Endodermal cell (in vitro differentiated cells): ENCODE measurements at regions not wholly inside any gene's neighbourhood (a gene's known extent, or its start where the extent isn't known, plus 50 kb on each side); places are given as distances from the start of the nearest gene placed in this dataset.

Experiments
- DNase-seq: peaks from one replicate; pipeline ENCODE4 v3.0.0-alpha.2; 2017
- H3K27ac ChIP-seq: 2 replicates; pipeline ENCODE4 v1.5.1; 2013; ENCODE audit warnings: mild to moderate bottlenecking, low read depth, low read length, moderate library complexity
- H3K27me3 ChIP-seq: 2 replicates; pipeline ENCODE4 v1.6.1; 2013; ENCODE audit warnings: mild to moderate bottlenecking, low read length, moderate library complexity; ENCODE audit not compliant: insufficient read depth, control insufficient read depth, poor library complexity, severe bottlenecking
- H3K36me3 ChIP-seq: 2 replicates; pipeline ENCODE4 v1.7.0; 2013; ENCODE audit warnings: mild to moderate bottlenecking, low read length, moderate library complexity; ENCODE audit not compliant: control insufficient read depth, insufficient read depth
- H3K4me1 ChIP-seq: one replicate; pipeline ENCODE4 v1.7.0; 2013; ENCODE audit warnings: low read length; ENCODE audit not compliant: control insufficient read depth, insufficient read depth
- H3K4me3 ChIP-seq: 2 replicates; pipeline ENCODE4 v1.5.1; 2013; ENCODE audit warnings: mild to moderate bottlenecking, low read length, moderate library complexity
- H3K9ac ChIP-seq: 2 replicates; pipeline ENCODE4 v1.6.1; 2013; ENCODE audit warnings: mild to moderate bottlenecking, low read length, moderate library complexity; ENCODE audit not compliant: poor library complexity, severe bottlenecking; ENCODE audit errors: extremely low read depth
- H3K9me3 ChIP-seq: 2 replicates; pipeline ENCODE4 v1.6.1; 2013; ENCODE audit warnings: mild to moderate bottlenecking, low read length, moderate library complexity; ENCODE audit not compliant: control insufficient read depth
- H3K27ac Mint-ChIP-seq: 2 replicates; pipeline ENCODE4 v1.8.0; 2020; ENCODE audit warnings: mixed read lengths
- H3K27me3 Mint-ChIP-seq: 2 replicates; pipeline ENCODE4 v1.8.0; 2021; ENCODE audit warnings: mild to moderate bottlenecking, mixed read lengths; ENCODE audit not compliant: insufficient read depth
- H3K36me3 Mint-ChIP-seq: 2 replicates; pipeline ENCODE4 v1.8.0; 2020; ENCODE audit warnings: low read depth, mixed read lengths
- H3K4me1 Mint-ChIP-seq: 2 replicates; pipeline ENCODE4 v1.8.0; 2020; ENCODE audit warnings: mixed read lengths
- H3K4me3 Mint-ChIP-seq: 2 replicates; pipeline ENCODE4 v1.8.0; 2020; ENCODE audit warnings: mild to moderate bottlenecking, moderate library complexity, mixed read lengths
- H3K9me3 Mint-ChIP-seq: 2 replicates; pipeline ENCODE4 v1.8.0; 2020; ENCODE audit warnings: mild to moderate bottlenecking, mixed read lengths
- WGBS, 2 experiments: methylation state at CpG; one replicate each; pipeline versions ENCODE4 v1.1.5 to v1.1.7; 2013; ENCODE audit warnings: missing lambda C conversion rate in 2 of 2, mixed read lengths in 1 of 2; ENCODE audit not compliant: insufficient coverage in 1 of 2, insufficient read length in 1 of 2; 5-methylcytosine and 5-hydroxymethylcytosine counted together
- TF ChIP-seq, protein P1 (sequence below): fragments of 200-600 bp; sonication (generic); conservative IDR thresholded peaks from 2 replicates; pipeline ENCODE4 v1.5.0; 2021; ENCODE audit warnings: antibody characterized with exemption, mild to moderate bottlenecking

DNA sequence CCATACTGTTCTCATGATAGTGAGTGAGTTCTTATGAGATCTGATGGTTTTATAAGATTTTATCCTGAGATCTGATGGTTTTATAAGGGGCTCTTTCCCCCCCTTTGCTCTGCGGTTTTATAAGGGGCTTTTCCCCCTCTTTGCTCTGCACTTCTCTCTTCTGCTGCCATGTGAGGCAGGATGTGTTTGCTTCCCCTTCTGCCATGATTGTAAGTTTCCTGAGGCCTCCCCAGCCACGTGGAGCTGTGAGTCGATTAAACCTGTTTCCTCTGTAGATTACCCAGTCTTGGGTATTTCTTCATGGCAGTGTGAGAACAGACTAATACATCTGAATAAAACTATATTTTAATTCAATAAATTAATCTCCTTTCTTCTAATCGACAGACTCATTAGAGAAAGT is 64.9 kb upstream of the ZSWIM6 start:
- Mint-ChIP-seq H3K27me3 (peaks cover 8% of the 10 kb centered on the region), H3K4me3 (no peak overlapping the region), H3K9me3 (no peaks in the 10 kb centered on the region), H3K27ac (no peak overlapping the region), H3K4me1 (peaks cover 6% of the 10 kb centered on the region), H3K36me3 (no peaks in the 10 kb centered on the region)
- H3K27ac ChIP-seq: no peak overlapping the region
- no peaks in the 10 kb centered on the region for H3K4me1 ChIP-seq
- TF ChIP-seq, protein P1, sequence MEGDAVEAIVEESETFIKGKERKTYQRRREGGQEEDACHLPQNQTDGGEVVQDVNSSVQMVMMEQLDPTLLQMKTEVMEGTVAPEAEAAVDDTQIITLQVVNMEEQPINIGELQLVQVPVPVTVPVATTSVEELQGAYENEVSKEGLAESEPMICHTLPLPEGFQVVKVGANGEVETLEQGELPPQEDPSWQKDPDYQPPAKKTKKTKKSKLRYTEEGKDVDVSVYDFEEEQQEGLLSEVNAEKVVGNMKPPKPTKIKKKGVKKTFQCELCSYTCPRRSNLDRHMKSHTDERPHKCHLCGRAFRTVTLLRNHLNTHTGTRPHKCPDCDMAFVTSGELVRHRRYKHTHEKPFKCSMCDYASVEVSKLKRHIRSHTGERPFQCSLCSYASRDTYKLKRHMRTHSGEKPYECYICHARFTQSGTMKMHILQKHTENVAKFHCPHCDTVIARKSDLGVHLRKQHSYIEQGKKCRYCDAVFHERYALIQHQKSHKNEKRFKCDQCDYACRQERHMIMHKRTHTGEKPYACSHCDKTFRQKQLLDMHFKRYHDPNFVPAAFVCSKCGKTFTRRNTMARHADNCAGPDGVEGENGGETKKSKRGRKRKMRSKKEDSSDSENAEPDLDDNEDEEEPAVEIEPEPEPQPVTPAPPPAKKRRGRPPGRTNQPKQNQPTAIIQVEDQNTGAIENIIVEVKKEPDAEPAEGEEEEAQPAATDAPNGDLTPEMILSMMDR: no peak
- no peak overlapping the region for H3K9ac ChIP-seq
- H3K27me3 ChIP-seq: no peaks in the 10 kb centered on the region
- 93% methylated on average over 3 of the region's 4 CpGs; no CpG with 5 or more reads in 1 of the 2 experiments for WGBS, 2 experiments
- DNase-seq: no peak
- no peaks in the 10 kb centered on the region for H3K36me3 ChIP-seq
- H3K9me3 ChIP-seq: no peaks in the 10 kb centered on the region
- no peak overlapping the region for H3K4me3 ChIP-seq

DNA sequence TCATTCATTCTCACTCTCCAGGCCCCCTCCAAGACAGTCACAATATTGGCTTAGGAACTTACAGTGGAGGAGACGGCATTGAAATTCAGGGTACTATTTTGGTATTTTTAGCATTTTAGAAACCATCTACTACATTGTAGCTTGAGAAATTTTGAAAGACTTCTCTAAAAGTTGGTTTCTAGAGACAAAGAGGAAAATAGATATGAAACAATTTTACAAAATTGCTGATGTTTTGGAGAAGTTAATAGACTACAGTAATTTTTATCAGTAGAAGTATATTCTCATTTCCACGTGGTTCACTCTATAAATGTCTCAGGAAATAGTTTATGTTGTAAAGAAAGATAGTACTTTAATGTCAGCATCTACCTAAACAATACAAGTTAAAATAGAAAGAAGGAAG is 63.2 kb upstream of the ZSWIM6 start:
- no peak overlapping the region for H3K27ac ChIP-seq
- Mint-ChIP-seq H3K4me1 (peaks cover 5% of the 10 kb centered on the region), H3K4me3 (no peak overlapping the region), H3K27me3 (peaks cover 8% of the 10 kb centered on the region), H3K36me3 (no peaks in the 10 kb centered on the region), H3K9me3 (no peaks in the 10 kb centered on the region), H3K27ac (no peak overlapping the region)
- H3K9me3 ChIP-seq: no peaks in the 10 kb centered on the region
- no peaks in the 10 kb centered on the region for H3K36me3 ChIP-seq
- no peak overlapping the region for H3K4me3 ChIP-seq
- DNase-seq: no peak
- no peaks in the 10 kb centered on the region for H3K4me1 ChIP-seq
- H3K9ac ChIP-seq: no peak overlapping the region
- TF ChIP-seq, protein P1: no peak
- H3K27me3 ChIP-seq: no peaks in the 10 kb centered on the region
- WGBS, 2 experiments: 100% methylated on average over 1 of the region's 2 CpGs; no CpG with 5 or more reads in 1 of the 2 experiments

DNA sequence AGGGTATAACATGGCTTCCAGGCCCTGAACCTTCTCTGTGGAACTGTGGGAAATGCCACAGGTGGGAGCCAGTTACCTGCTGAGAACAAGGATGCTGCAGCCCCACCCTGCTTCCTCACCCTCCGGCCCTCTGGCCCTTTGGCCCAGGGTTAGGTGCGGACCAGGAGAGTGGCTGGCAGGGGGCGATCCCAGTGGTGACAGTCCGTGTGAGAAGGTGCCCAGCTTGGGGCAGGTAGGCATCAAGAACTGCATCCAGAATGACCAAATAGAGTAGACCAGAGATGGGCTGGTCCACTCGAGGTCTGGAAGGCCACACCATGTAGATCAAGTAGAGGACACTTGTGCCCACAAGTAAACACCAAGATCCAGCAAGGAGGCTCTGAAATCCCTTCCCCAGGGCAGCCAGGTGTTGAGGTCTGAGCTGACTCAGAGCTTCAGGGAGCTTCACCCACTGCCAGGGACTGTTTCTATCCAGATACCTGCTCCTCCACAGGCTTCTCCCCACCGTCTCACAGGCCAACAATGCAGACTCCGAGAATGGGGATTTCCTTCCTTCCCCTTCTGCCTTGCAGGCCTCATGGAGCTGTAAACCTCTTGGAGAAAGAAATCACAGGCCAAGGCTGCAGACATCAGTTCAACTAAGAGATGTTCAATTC is 61.4 kb upstream of the ZSWIM6 start:
- DNase-seq: no peak
- WGBS, 2 experiments: 83 to 100% methylated on average over 5 to 7 of the region's 7 CpGs
- Histone ChIP-seq H3K4me3 (no peak overlapping the region), H3K9ac (no peak overlapping the region), H3K9me3 (no peaks in the 10 kb centered on the region), H3K27ac (no peak overlapping the region), H3K27me3 (no peaks in the 10 kb centered on the region), H3K36me3 (no peaks in the 10 kb centered on the region), H3K4me1 (no peaks in the 10 kb centered on the region)
- H3K36me3 Mint-ChIP-seq: no peaks in the 10 kb centered on the region
- peaks cover 4% of the 10 kb centered on the region for H3K4me1 Mint-ChIP-seq
- H3K4me3 Mint-ChIP-seq: no peak overlapping the region
- peaks cover 8% of the 10 kb centered on the region for H3K27me3 Mint-ChIP-seq
- TF ChIP-seq, protein P1: no peak
- no peak overlapping the region for H3K27ac Mint-ChIP-seq
- no peaks in the 10 kb centered on the region for H3K9me3 Mint-ChIP-seq
